DOHH2 (cell line): ENCODE measurements at regions not wholly inside any gene's neighbourhood (a gene's known extent, or its start where the extent isn't known, plus 50 kb on each side); places are given as distances from the start of the nearest gene placed in this dataset.

Experiments used
- H3F3A ChIP-seq: fragments of 200-600 bp; sonication (generic), shearing (Covaris generic); 2 replicates; pipeline ENCODE4 v1.6.0; 2016; ENCODE audit warnings: antibody characterized with exemption, mild to moderate bottlenecking; ENCODE audit not compliant: control insufficient read depth, insufficient read depth
- H3K27ac ChIP-seq: fragments of 200-600 bp; sonication (generic); 2 replicates; pipeline ENCODE4 v1.5.1; 2014; ENCODE audit warnings: low read depth, mild to moderate bottlenecking, low read length, moderate library complexity
- H3K27me3 ChIP-seq: fragments of 200-600 bp; sonication (generic); 2 replicates; pipeline ENCODE4 v1.6.1; 2014; ENCODE audit warnings: mild to moderate bottlenecking, low read length, mixed read lengths; ENCODE audit not compliant: control insufficient read depth
- H3K36me3 ChIP-seq: fragments of 200-600 bp; sonication (generic); 2 replicates; pipeline ENCODE4 v1.6.1; 2014; ENCODE audit warnings: mild to moderate bottlenecking, low read length, moderate library complexity, mixed read lengths; ENCODE audit not compliant: control insufficient read depth
- H3K4me1 ChIP-seq: fragments of 200-600 bp; sonication (generic); 2 replicates; pipeline ENCODE4 v1.6.1; 2014; ENCODE audit warnings: mild to moderate bottlenecking, low read length, mixed read lengths; ENCODE audit not compliant: control insufficient read depth
- H3K4me2 ChIP-seq: fragments of 200-600 bp; sonication (generic); 2 replicates; pipeline ENCODE4 v1.6.0; 2014; ENCODE audit warnings: mild to moderate bottlenecking, low read length, moderate library complexity
- H3K4me3 ChIP-seq: fragments of 200-600 bp; sonication (generic); 2 replicates; pipeline ENCODE4 v1.5.1; 2014; ENCODE audit warnings: mild to moderate bottlenecking, low read length, mixed read lengths
- H3K79me2 ChIP-seq: fragments of 200-600 bp; sonication (generic); 2 replicates; pipeline ENCODE4 v1.6.1; 2014; ENCODE audit warnings: mild to moderate bottlenecking, low read length, mixed read lengths; ENCODE audit not compliant: control insufficient read depth
- H3K9me2 ChIP-seq: fragments of 200-600 bp; sonication (generic); replicated peaks from 2 replicates; pipeline ENCODE4 v1.6.1; 2014; ENCODE audit warnings: mild to moderate bottlenecking, low read length, mixed read lengths; ENCODE audit not compliant: control insufficient read depth
- H3K9me3 ChIP-seq: fragments of 200-600 bp; sonication (generic); 2 replicates; pipeline ENCODE4 v1.6.1; 2014; ENCODE audit warnings: antibody characterized with exemption, low read length, mixed read lengths; ENCODE audit not compliant: control insufficient read depth, insufficient read depth
- H4K20me1 ChIP-seq: fragments of 200-600 bp; sonication (generic); 2 replicates; pipeline ENCODE4 v1.6.0; 2014; ENCODE audit warnings: low read depth, mild to moderate bottlenecking, antibody characterized with exemption, low read length, moderate library complexity; ENCODE audit not compliant: control insufficient read depth, insufficient read depth
- CTCF ChIP-seq: fragments of 200-600 bp; sonication (generic); IDR thresholded peaks from one replicate; pipeline ENCODE4 v1.5.1; 2014; ENCODE audit warnings: antibody characterized with exemption, mild to moderate bottlenecking, low read depth, low read length; ENCODE audit not compliant: poor library complexity, severe bottlenecking
- EZH2phosphoT487 ChIP-seq: fragments of 200-600 bp; sonication (generic); IDR thresholded peaks from 2 replicates; pipeline ENCODE4 v1.6.1; 2017; ENCODE audit warnings: borderline replicate concordance, mild to moderate bottlenecking, antibody characterized with exemption, low read length, moderate library complexity, mixed read lengths

DNA sequence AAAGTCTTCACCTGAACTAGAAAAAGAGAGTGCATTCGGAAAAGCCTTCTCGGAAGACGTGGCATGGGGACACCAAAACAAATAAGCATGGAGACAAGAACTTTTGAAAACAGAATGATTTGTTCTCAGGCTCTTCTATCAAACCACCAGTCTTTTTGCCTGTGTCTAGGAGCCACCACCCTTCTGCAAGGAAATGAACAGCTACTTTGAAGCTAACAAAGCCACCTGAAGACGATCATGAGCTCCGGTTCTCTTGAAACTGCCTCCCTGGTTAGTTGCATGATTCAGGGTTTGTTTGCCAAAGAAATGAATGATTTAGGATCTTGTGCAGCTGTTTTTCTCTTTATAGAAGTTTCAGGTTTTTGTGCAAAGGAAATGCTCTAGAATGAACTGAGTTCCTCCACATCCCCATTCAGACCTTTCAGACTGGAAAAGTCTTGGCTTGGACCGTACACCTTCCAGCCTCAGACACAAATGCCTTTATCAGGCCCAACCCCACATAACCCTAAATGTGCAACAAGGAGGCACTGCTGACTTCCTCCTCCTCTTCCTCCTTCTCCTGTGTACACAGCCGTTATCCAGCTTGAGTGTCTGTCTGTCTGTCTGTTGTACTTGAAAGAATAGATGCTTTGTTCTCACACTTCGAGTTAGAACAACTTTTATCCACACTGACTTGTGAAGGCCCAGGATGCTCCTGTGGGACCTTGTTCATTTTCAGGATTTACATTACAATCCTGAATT lies 334.8 kb upstream of the KLF3 start:
- H3K4me2 ChIP-seq: no peak overlapping the region
- H3K36me3 ChIP-seq: no peaks in the 10 kb centered on the region
- no peaks in the 10 kb centered on the region for H3F3A ChIP-seq
- TF ChIP-seq EZH2phosphoT487 (no peak), CTCF (no peak)
- no peaks in the 10 kb centered on the region for H3K9me2 ChIP-seq
- no peaks in the 10 kb centered on the region for H3K27me3 ChIP-seq
- H3K4me3 ChIP-seq: no peak overlapping the region
- H3K79me2 ChIP-seq: no peaks in the 10 kb centered on the region
- no peaks in the 10 kb centered on the region for H3K9me3 ChIP-seq
- H3K27ac ChIP-seq: no peak overlapping the region
- H3K4me1 ChIP-seq: no peaks in the 10 kb centered on the region
- no peaks in the 10 kb centered on the region for H4K20me1 ChIP-seq

DNA sequence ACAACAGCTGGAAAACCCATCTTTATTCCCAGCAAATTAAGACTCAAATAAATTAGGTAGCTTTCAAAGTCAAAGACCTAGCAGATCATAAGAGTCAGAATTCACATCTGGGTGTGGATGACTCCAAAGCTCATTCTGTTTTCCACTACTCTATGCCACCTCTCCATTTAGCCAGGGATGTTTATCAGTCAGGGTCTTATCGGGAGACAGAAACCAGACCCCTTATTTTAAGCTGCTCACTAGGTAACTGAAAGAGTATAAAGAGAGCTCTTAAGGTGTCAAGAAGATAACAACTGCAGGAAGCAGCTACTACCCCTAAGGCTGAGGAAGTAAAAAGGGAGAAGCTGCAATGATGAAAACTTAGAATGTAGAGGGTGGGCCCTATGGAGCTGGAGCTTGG lies 333.7 kb upstream of the KLF3 start:
- Histone ChIP-seq H3K79me2 (no peaks in the 10 kb centered on the region), H3K9me2 (no peaks in the 10 kb centered on the region)

DNA sequence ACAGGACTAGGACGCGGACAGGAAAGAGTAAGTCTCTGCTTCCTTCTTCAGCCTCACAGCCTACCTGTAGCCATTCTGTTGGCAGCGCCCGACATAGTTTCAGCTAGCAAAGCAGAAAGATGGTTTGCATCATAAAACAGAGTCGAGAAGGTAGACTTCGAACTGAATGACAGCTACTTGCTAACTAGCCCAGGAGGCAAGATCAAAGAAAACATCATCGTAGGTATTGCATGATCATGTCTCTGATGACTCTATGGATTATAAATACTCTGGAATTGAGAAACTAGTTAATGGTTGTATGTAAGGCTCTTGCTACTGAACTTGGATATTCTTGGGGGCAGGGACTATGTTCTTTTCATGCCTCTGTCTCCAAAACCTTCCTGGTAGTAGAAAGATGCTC lies 333.1 kb upstream of the KLF3 start:
- H3K79me2 ChIP-seq: no peaks in the 10 kb centered on the region
- no peak for TF ChIP-seq CTCF
- H3K4me1 ChIP-seq: no peaks in the 10 kb centered on the region
- no peaks in the 10 kb centered on the region for H3K9me3 ChIP-seq
- H3K4me3 ChIP-seq: no peak overlapping the region
- H3K4me2 ChIP-seq: no peak overlapping the region
- H3K9me2 ChIP-seq: no peaks in the 10 kb centered on the region
- H4K20me1 ChIP-seq: no peaks in the 10 kb centered on the region
- H3K27me3 ChIP-seq: no peaks in the 10 kb centered on the region
- no peak overlapping the region for H3K27ac ChIP-seq
- no peaks in the 10 kb centered on the region for H3F3A ChIP-seq
- H3K36me3 ChIP-seq: no peaks in the 10 kb centered on the region

More for the DNA sequence above, 333.7 kb upstream of the KLF3 start:
- H3F3A ChIP-seq: no peaks in the 10 kb centered on the region
- H3K36me3 ChIP-seq: no peaks in the 10 kb centered on the region
- no peaks in the 10 kb centered on the region for H3K27me3 ChIP-seq
- H3K4me2 ChIP-seq: no peak overlapping the region
- H4K20me1 ChIP-seq: no peaks in the 10 kb centered on the region
- no peak for TF ChIP-seq CTCF
- no peak for TF ChIP-seq EZH2phosphoT487
- H3K27ac ChIP-seq: no peak overlapping the region
- H3K4me3 ChIP-seq: no peak overlapping the region
- no peaks in the 10 kb centered on the region for H3K4me1 ChIP-seq
- no peaks in the 10 kb centered on the region for H3K9me3 ChIP-seq
